ENCODE measurements at regions not wholly inside any gene's neighbourhood (a gene's known extent, or its start where the extent isn't known, plus 50 kb on each side); places are given as distances from the start of the nearest gene placed in this dataset.

DNA sequence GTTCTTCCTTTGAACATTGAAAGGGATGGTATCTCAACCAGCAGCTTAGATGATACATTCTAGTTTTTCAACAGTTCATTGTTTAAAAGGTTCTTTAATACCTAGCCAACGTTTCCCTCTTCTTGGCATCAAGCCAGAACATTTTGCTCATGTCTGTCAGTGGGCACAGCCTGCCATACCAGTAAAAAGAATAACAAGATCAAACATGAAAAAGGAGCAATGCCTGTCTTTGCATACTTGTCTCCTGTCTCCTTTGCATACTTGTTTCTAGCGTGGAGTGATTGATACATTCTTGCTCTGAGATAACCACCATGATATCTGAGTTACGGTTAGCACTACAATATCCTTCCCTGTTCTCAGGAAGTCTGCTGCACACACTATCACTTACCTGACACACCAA lies 248.6 kb upstream of the DAPK1 start:
- no peak for DNase-seq (ENCODE audit: low spot score)

DNA sequence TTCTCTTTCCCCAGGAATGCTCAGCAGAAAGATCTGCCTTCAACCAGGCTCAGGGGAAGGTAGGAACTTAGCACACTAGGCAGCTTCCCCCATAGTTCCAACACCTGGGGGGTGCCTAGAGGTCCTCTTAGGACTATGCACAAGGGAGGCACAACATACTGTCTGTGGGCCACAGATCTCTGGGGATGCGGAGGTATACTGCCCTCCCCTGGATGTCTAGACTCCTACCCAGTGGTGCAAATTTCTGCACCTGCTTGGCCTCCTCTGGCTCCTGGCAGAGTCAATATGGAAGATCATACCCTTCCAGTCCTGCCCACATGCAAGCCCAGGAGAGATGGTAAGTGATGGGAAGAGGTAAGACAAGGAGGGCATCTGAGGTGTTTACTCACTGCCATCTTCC lies 247.5 kb upstream of the DAPK1 start:
- no peak for DNase-seq (ENCODE audit: low spot score)

- no peak for DNase-seq (ENCODE audit: low spot score)
Observed at GRCh38 chr9:87255431-87256155, 242.1 kb upstream of the DAPK1 start.

- no peak for DNase-seq (ENCODE audit: low spot score)
Observed at GRCh38 chr9:87256973-87257372, 240.7 kb upstream of the DAPK1 start.

DNA sequence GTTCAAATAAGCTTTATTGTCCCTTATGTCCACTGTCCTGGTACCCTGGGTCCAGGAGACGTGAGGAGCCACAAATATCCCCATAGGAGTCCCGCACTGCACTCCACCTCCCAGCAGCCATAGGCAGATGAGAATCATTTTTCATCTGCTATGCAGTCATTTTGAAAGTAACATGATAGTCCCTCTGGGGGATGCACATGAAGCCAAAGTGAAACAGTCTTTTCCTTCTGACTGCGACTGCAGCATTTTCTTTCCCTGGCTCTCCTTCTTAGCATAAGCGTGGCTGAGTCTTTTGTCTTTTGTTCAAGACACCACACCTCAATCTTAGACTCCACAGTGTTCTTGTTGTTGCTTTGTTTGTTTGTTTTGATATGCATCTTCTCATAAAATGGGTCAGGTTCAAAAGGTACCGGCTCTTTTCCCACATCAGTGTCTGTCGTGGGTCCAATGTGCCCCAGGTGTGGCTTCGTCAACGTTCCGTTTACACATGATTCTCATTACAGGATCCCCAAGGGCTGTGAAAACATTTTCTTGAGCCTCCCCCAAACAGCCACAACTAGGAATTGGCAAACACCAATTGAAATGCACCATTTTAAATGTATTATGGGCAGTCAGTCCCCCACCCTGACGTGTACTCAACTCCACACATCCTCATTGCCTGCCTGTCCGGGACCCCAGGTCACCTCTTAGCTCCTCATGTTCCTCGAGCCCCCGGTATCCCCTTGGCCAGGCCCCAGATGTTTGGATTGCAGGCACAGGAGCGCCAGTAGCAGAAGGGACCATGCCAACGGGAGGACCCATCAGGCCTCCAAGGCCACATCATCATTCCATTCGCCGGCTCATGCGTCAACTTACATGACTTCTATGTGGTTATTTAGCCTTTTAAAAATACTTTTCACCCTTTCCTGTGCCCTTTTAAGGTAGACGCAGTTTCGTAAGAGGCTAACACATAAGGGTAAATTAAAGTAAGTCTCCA lies 237.8 kb upstream of the DAPK1 start:
- DNase-seq (ENCODE audit: low spot score): no peak

- DNase-seq (ENCODE audit: low spot score): no peak
Observed at GRCh38 chr9:87263291-87263690, 234.4 kb upstream of the DAPK1 start.

GRCh38 chr9:87266697-87267096 lies 231.0 kb upstream of the DAPK1 start:
- DNase-seq (ENCODE audit: low spot score): no peak

DNA sequence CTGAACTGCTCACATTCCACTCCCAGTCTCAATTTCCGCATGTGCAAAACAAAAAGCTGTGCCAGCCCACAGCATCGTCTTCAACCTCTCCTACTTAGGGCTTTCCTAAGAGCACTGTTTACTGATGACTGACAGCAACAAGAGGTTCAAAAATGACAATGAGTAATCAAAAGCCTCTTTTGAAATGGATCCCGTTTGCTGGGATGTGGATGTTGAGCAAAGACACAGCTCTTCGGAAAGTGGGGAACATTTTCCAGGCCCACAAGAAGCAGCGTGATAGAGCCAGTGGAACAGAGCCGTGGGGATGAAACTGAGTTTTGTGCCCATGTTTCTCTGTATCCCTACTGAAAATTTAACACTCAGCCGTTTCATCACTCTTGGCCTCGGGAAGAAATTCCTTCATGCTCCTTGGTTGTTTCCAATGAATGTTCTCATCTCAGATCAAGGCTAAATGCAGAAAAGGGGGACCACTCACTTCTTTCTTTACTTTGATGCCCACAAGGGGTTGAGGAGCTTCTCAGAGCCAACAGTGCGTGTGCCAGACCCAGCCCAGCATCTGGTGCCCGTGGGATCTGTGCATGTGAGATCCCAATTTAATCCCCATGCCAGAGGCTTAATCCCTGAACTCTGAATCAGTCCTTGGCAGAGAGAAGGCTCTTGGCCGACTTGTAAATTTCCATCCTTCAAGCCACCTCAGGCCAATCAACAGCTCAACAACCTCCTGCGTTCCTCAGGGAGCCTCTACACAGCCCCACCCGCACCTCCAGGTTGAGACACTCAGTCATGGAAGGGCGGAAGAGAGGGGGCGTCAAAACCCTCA lies 230.2 kb upstream of the DAPK1 start:
- DNase-seq (ENCODE audit: low spot score): peak; percentile 20

- no peak for DNase-seq (ENCODE audit: low spot score)
Observed at GRCh38 chr9:87269296-87270176, 228.1 kb upstream of the DAPK1 start.

DNA sequence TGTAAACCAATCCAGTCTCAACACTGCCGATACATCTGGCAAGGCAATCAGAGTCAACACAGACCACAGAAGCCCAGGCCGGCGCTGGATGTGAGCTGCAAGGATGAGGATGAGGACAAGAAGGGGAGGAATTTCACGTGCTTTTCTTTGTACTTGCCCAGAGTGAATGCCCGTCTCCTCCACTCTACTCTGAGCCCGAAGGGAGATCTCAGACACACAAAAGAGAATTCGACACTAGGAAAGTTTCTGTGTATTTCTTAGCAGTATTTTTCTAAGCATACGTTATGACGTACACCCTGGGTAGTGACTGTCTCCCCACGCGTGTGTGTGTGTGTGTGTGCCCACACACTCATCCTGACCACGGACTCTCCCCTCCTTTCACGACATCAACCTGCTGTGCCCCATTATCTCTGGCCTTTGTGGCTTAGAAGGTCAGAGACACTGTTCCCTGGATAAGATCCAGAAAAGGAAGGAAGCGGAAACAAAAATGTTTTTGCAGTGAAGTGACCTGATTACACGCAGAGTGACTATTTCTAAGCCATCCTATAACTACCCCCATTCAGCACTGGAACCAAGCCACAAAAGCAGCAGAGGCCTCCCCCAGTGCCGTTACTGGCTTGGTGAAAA lies 227.3 kb upstream of the DAPK1 start:
- DNase-seq (ENCODE audit: low spot score): peak; percentile 12

- DNase-seq (ENCODE audit: low spot score): no peak
Observed at GRCh38 chr9:87270848-87271234, 226.8 kb upstream of the DAPK1 start.

- DNase-seq (ENCODE audit: low spot score): no peak
Observed at GRCh38 chr9:87271696-87272477, 225.8 kb upstream of the DAPK1 start.

- DNase-seq (ENCODE audit: low spot score): no peak
Observed at GRCh38 chr9:87275047-87275725, 222.5 kb upstream of the DAPK1 start.

GRCh38 chr9:87276327-87276841 lies 221.3 kb upstream of the DAPK1 start:
- DNase-seq (ENCODE audit: low spot score): no peak

- DNase-seq (ENCODE audit: low spot score): no peak
Observed at GRCh38 chr9:87276851-87277261, 220.8 kb upstream of the DAPK1 start.

- DNase-seq (ENCODE audit: low spot score): no peak
Observed at GRCh38 chr9:87277346-87277745, 220.3 kb upstream of the DAPK1 start.

- DNase-seq (ENCODE audit: low spot score): no peak
Observed at GRCh38 chr9:87278971-87279733, 218.5 kb upstream of the DAPK1 start.

GRCh38 chr9:87280421-87280820 lies 217.2 kb upstream of the DAPK1 start:
- no peak for DNase-seq (ENCODE audit: low spot score)

All from LoVo (cell line).